ENCODE measurements at regions not wholly inside any gene's neighbourhood (a gene's known extent, or its start where the extent isn't known, plus 50 kb on each side); places are given as distances from the start of the nearest gene placed in this dataset.

- intact Hi-C loops (cut with micrococcal nuclease; ENCODE audit: unreplicated experiment): no loop called here
Measured at GRCh38 chr3:181040030-181040429, 50.5 kb upstream of the DNAJC19 start.

More at GRCh38 chr3:181040030-181040429, 50.5 kb upstream of the DNAJC19 start:
- POLR2A ChIA-PET: no interaction called here
- Histone ChIP-seq H3K9me3 (no peaks in the 10 kb centered on the region), H3K36me3 (ENCODE audit: control insufficient read depth, insufficient read depth, low read length) (no peaks in the 10 kb centered on the region), H3K27me3 (replicated peaks; ENCODE audit: control insufficient read depth, insufficient read depth, low read length) (no peaks in the 10 kb centered on the region), H3K4me1 (no peaks in the 10 kb centered on the region), H3K4me3 (ENCODE audit: low read depth, low read length) (no peak overlapping the region)
- no peak for DNase-seq
- BruUV-seq (replicated peaks): no TSS peak
- TF ChIP-seq CTCF (IDR thresholded peaks at IDR 0.05; ENCODE audit: insufficient read depth in 1 of 2, low read depth in 1 of 2, low read length in 1 of 2, severe bottlenecking in 1 of 2, unreplicated experiment in 1 of 2): no peak
- Mint-ChIP-seq H3K36me3 (ENCODE audit: insufficient read depth, unreplicated experiment) (no peaks in the 10 kb centered on the region), H3K9me3 (ENCODE audit: unreplicated experiment) (no peaks in the 10 kb centered on the region), H3K27me3 (ENCODE audit: insufficient read depth, unreplicated experiment) (no peaks in the 10 kb centered on the region), H3K4me3 (ENCODE audit: unreplicated experiment) (no peak overlapping the region), H3K4me1 (ENCODE audit: low read depth, unreplicated experiment) (no peaks in the 10 kb centered on the region), H3K27ac (ENCODE audit: unreplicated experiment) (no peak overlapping the region)
- CTCF ChIA-PET: no interaction called here

Data from Caco-2 (cell line).